Right renal pelvis (tissue), 4 donors: ENCODE measurements at regions not wholly inside any gene's neighbourhood (a gene's known extent, or its start where the extent isn't known, plus 50 kb on each side); places are given as distances from the start of the nearest gene placed in this dataset.
"Not testable (repeated sequence)": the region's sequence is repeated elsewhere in the genome, so short reads cannot be mapped to it uniquely, and the experiment has no call there.

Source experiments
- DNase-seq, 4 donors: peaks; one replicate each; pipeline ENCODE4 v3.0.0-alpha.2; 2013; ENCODE audit warnings: low read depth in 4 of 4, low spot score in 3 of 4, missing footprints in 1 of 4

- no peak for DNase-seq
These were observed 1121.3 kb downstream of the TBC1D22A start for GRCh38 chr22:47883757-47884156.

GRCh38 chr22:47879346-47879745, 1116.9 kb downstream of the TBC1D22A start:
- no peak for DNase-seq

- DNase-seq = peak in 1 of 4 donors; percentile 24
These were observed 1116.0 kb downstream of the TBC1D22A start for GRCh38 chr22:47878460-47878859.

GRCh38 chr22:47872761-47873535, 1110.5 kb downstream of the TBC1D22A start:
- no peak for DNase-seq

GRCh38 chr22:47865626-47866025, 1103.2 kb downstream of the TBC1D22A start:
- DNase-seq = no peak

GRCh38 chr22:47862394-47862793, 1099.9 kb downstream of the TBC1D22A start:
- DNase-seq = no peak

- not testable (repeated sequence) for DNase-seq
These were observed 1098.5 kb downstream of the TBC1D22A start for GRCh38 chr22:47860907-47861306.

GRCh38 chr22:47859881-47860525, 1097.6 kb downstream of the TBC1D22A start:
- DNase-seq = peak in 1 of 4 donors; percentile 22

- DNase-seq = no peak
These were observed 1096.4 kb downstream of the TBC1D22A start for GRCh38 chr22:47858773-47859306.

GRCh38 chr22:47854680-47855079, 1092.2 kb downstream of the TBC1D22A start:
- no peak for DNase-seq

GRCh38 chr22:47854251-47854650, 1091.8 kb downstream of the TBC1D22A start:
- no peak for DNase-seq

GRCh38 chr22:47853750-47854149, 1091.3 kb downstream of the TBC1D22A start:
- DNase-seq = no peak

- no peak for DNase-seq
These were observed 1089.1 kb downstream of the TBC1D22A start for GRCh38 chr22:47851586-47851985.

- DNase-seq = peak; percentile 29 to 63 (median 52)
These were observed 1088.2 kb downstream of the TBC1D22A start for GRCh38 chr22:47850644-47851151.

GRCh38 chr22:47849576-47849975, 1087.1 kb downstream of the TBC1D22A start:
- DNase-seq = no peak

- DNase-seq = no peak
These were observed 1085.9 kb downstream of the TBC1D22A start for GRCh38 chr22:47848184-47848920.

GRCh38 chr22:47847131-47847890, 1084.9 kb downstream of the TBC1D22A start:
- DNase-seq = no peak

GRCh38 chr22:47846206-47846605, 1083.8 kb downstream of the TBC1D22A start:
- no peak for DNase-seq

GRCh38 chr22:47842119-47842518, 1079.7 kb downstream of the TBC1D22A start:
- DNase-seq = no peak

- no peak for DNase-seq
These were observed 1078.7 kb downstream of the TBC1D22A start for GRCh38 chr22:47841156-47841555.
